ENCODE measurements at regions not wholly inside any gene's neighbourhood (a gene's known extent, or its start where the extent isn't known, plus 50 kb on each side); places are given as distances from the start of the nearest gene placed in this dataset.

DNA sequence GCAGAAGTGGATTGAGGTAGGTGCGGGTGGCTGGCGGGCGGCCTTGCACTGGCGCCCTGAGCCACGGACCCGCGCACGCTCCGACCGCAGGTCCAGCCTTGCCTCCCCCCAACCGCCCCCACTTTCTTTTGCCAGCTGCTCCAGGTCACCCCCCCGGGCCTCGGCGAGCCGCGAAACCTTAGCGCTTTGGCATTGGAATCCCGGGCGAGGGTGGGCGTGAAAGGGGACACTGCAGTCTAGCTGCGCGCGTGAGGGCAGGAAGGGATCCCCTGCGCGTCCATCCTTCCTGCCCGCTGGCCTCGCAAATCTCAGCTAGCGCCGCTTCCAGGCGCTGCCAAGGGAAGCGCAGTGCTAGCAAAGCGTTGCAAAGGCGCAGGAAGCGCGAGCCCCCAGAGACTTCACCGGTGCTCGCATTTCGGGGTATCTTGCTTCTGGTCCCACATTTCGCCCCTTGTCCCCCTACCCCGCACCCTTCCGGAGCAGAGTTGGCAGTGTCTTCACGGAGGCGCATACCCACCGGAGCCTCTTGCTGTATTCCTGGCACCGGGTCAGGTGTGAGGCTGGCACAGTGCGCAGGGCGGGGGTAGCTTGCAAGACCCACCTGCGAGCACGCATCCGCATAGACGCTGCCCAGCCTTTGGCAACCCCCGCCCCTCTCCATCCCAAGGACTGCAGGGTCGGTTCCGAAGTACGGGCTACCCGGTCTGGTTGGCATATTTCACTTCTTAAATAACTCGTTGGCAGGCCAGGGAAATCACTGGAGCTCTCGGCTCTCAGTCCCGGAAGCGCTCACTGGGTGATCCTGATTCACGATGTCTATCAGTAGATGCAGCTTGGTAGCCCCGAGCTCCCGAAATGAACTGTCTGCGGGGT is 104.4 kb downstream of the UCHL1 start:
- Histone ChIP-seq H3K27ac (ENCODE audit: low read length) (peak overlapping the region; percentile 31), H4K20me1 (ENCODE audit: low read length) (no peaks in the 10 kb centered on the region), H3K4me3 (ENCODE audit: low read length) (peak overlapping the region; percentile 85), H3K4me2 (ENCODE audit: low read length) (peak overlapping the region; percentile 99), H3F3A (ENCODE audit: low read length, unreplicated experiment) (no peaks in the 10 kb centered on the region), H3K9me3 (ENCODE audit: low read length) (no peaks in the 10 kb centered on the region), H3K79me2 (ENCODE audit: low read length) (peaks cover 50% of the 10 kb centered on the region), H3K9me2 (replicated peaks; ENCODE audit: low read length) (no peaks in the 10 kb centered on the region), H3K36me3 (ENCODE audit: low read depth, low read length) (no peaks in the 10 kb centered on the region; the same call in 1 of the 2 replicates), H2AFZ (ENCODE audit: low read length) (peak overlapping the region; percentile 84), H3K9ac (ENCODE audit: low read length) (peak overlapping the region; percentile 60), H3K4me1 (ENCODE audit: insufficient read depth, low read length) (peaks cover 35% of the 10 kb centered on the region), H3K27me3 (ENCODE audit: low read length) (no peaks in the 10 kb centered on the region)
- intact Hi-C loops (cut with micrococcal nuclease), result no loop called here
- ATAC-seq (peak; percentile 14; the same call in 1 of the 2 replicates), DNase-seq (peak; percentile 46)
- ChIA-PET POLR2A (ENCODE audit: unreplicated experiment) (interaction anchor here (0.6 to 0.7 kb wide), 3 partner anchors 42 to 104 kb away, joined by 3 read pairs; no protein-coding TSS in a partner anchor), CTCF (no interaction called here)
- TF ChIP-seq EZH2phosphoT487 (IDR thresholded peaks at IDR 0.05; ENCODE audit: borderline replicate concordance, low read length) (no peak), EZH2 (IDR thresholded peaks at IDR 0.05; ENCODE audit: low read length, unreplicated experiment) (no peak)
- TF ChIP-seq, protein P1, sequence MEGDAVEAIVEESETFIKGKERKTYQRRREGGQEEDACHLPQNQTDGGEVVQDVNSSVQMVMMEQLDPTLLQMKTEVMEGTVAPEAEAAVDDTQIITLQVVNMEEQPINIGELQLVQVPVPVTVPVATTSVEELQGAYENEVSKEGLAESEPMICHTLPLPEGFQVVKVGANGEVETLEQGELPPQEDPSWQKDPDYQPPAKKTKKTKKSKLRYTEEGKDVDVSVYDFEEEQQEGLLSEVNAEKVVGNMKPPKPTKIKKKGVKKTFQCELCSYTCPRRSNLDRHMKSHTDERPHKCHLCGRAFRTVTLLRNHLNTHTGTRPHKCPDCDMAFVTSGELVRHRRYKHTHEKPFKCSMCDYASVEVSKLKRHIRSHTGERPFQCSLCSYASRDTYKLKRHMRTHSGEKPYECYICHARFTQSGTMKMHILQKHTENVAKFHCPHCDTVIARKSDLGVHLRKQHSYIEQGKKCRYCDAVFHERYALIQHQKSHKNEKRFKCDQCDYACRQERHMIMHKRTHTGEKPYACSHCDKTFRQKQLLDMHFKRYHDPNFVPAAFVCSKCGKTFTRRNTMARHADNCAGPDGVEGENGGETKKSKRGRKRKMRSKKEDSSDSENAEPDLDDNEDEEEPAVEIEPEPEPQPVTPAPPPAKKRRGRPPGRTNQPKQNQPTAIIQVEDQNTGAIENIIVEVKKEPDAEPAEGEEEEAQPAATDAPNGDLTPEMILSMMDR (conservative IDR thresholded peaks at IDR 0.05; ENCODE audit: low read depth, low read length), result no peak
- no TSS peak for BruUV-seq (replicated peaks)

DNA sequence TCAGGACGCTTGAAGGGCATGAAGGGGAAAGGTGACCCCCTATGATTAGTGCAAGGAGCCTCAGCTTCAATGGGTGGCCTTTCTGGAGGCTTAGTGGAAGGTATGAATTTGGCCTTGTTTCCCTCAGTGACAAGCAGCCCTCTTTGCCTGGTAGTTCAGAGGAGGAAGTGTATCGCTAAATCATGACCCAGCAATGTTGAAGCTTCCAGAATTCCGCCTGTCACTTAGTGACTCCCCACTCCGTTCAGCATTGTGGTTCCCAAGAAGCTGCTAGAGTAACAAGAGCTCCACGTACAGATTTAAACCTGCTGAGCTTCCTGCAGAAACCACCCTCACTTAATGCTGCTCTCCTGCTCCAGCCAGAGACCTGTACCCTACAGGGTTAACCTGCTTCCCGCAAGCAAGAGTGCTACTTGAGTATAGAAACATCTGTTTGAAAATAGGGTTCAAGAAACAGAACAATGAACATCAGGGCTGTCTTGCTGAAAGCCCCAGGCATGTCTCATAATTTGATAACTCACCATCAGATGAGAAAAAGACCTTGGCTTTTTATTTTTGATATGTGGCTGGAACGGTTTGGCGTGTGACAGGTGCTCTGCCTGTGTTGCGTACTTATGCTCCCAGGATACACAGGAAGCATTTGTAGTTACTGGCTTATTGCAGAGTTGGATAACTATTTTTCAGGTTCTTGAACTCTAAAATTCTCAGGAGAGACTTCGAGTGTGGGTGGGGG is 105.2 kb downstream of the UCHL1 start:
- H3K4me3 ChIP-seq (ENCODE audit: low read length), result peak overlapping the region; percentile 85
- no peaks in the 10 kb centered on the region for H3K9me3 ChIP-seq (ENCODE audit: low read length)
- DNase-seq, result peak; percentile 25
- no peaks in the 10 kb centered on the region for H4K20me1 ChIP-seq (ENCODE audit: low read length)
- ChIA-PET POLR2A (ENCODE audit: unreplicated experiment) (interaction anchor here (0.6 kb wide), 1 partner anchor 105 kb away, joined by 3 read pairs; no protein-coding TSS in a partner anchor), CTCF (no interaction called here)
- H2AFZ ChIP-seq (ENCODE audit: low read length), result peak overlapping the region; percentile 84
- no peaks in the 10 kb centered on the region; the same call in 1 of the 2 replicates for H3K36me3 ChIP-seq (ENCODE audit: low read depth, low read length)
- H3K4me2 ChIP-seq (ENCODE audit: low read length), result peak overlapping the region; percentile 99
- H3K27ac ChIP-seq (ENCODE audit: low read length), result peak overlapping the region; percentile 31
- H3K79me2 ChIP-seq (ENCODE audit: low read length), result peaks cover 58% of the 10 kb centered on the region
- intact Hi-C loops (cut with micrococcal nuclease), result no loop called here
- TSS peak; percentile 23 for BruUV-seq (replicated peaks)
- H3K27me3 ChIP-seq (ENCODE audit: low read length), result no peaks in the 10 kb centered on the region
- ATAC-seq, result no peak
- no peaks in the 10 kb centered on the region for H3K9me2 ChIP-seq (replicated peaks; ENCODE audit: low read length)
- H3K4me1 ChIP-seq (ENCODE audit: insufficient read depth, low read length), result peaks cover 35% of the 10 kb centered on the region
- TF ChIP-seq EZH2 (IDR thresholded peaks at IDR 0.05; ENCODE audit: low read length, unreplicated experiment) (no peak), EZH2phosphoT487 (IDR thresholded peaks at IDR 0.05; ENCODE audit: borderline replicate concordance, low read length) (no peak)
- TF ChIP-seq, protein P1 (conservative IDR thresholded peaks at IDR 0.05; ENCODE audit: low read depth, low read length), result no peak
- H3F3A ChIP-seq (ENCODE audit: low read length, unreplicated experiment), result no peaks in the 10 kb centered on the region
- peak overlapping the region; percentile 60 for H3K9ac ChIP-seq (ENCODE audit: low read length)

Measured in PC-3 (cell line).